ENCODE measurements at regions not wholly inside any gene's neighbourhood (a gene's known extent, or its start where the extent isn't known, plus 50 kb on each side); places are given as distances from the start of the nearest gene placed in this dataset.
A peak's percentile ranks its signal among the peaks of the same experiment; 100 is the strongest.

DNA sequence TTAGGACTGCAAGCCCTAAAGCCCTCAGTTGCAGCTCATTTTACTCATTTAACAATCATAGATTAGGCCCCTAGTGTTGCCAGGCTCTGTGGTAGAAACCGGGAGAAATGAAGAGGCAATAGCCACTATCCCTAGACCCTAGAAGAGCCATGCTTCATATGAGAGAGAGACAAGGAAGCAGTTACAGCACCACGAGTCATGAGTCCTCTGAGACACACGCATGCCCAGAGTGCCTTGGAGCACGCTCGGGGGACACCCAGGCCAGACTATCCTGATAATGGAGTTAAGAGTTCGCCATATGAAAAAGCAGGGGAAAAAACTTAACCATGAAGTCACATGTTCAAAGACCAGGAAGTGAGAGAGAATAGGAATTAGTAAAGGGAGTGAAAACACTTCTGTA is 321.5 kb upstream of the PKDCC start:
- Histone ChIP-seq H3K27me3 (ENCODE audit: low read depth, low read length) (no peaks in the 10 kb centered on the region), H3K4me1 (ENCODE audit: low read length) (peaks cover 8% of the 10 kb centered on the region), H2AFZ (ENCODE audit: low read depth, low read length) (peak overlapping the region; percentile 84; the same call in 1 of the 2 replicates), H3K9me3 (ENCODE audit: insufficient read depth, low read length) (no peaks in the 10 kb centered on the region), H3K4me2 (ENCODE audit: low read length) (no peak overlapping the region), H3K4me3 (ENCODE audit: low read length) (no peak overlapping the region), H3K27ac (ENCODE audit: low read length) (no peak overlapping the region), H3K36me3 (replicated peaks; ENCODE audit: low read depth, low read length) (no peaks in the 10 kb centered on the region), H4K20me1 (ENCODE audit: insufficient read depth, low read length) (no peaks in the 10 kb centered on the region), H3K79me2 (ENCODE audit: low read length) (no peaks in the 10 kb centered on the region), H3K9ac (ENCODE audit: low read length) (no peak overlapping the region)
- TF ChIP-seq, protein P1, sequence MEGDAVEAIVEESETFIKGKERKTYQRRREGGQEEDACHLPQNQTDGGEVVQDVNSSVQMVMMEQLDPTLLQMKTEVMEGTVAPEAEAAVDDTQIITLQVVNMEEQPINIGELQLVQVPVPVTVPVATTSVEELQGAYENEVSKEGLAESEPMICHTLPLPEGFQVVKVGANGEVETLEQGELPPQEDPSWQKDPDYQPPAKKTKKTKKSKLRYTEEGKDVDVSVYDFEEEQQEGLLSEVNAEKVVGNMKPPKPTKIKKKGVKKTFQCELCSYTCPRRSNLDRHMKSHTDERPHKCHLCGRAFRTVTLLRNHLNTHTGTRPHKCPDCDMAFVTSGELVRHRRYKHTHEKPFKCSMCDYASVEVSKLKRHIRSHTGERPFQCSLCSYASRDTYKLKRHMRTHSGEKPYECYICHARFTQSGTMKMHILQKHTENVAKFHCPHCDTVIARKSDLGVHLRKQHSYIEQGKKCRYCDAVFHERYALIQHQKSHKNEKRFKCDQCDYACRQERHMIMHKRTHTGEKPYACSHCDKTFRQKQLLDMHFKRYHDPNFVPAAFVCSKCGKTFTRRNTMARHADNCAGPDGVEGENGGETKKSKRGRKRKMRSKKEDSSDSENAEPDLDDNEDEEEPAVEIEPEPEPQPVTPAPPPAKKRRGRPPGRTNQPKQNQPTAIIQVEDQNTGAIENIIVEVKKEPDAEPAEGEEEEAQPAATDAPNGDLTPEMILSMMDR (IDR thresholded peaks at IDR 0.05; ENCODE audit: low read depth, low read length), result no peak
- TF ChIP-seq EZH2phosphoT487 (IDR thresholded peaks at IDR 0.05; ENCODE audit: low read depth), result no peak

DNA sequence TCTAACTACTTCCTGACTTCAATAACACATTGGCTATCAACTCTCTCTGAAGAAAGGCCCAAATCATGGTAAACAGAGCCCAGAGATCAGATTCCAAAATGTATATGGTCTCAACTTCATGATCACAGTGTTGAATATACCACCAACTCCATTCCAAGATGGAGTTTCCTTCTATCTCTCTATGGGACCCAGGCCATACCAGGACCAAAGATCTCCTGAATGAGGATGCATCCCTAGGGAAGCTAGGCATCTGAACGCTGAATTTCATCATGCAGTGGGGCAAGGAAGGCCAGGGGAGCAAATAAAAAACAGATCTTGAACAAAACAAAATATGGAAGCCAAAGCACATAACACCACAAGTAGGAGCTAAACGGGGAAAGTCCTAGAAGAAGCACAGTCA is 320.7 kb upstream of the PKDCC start:
- TF ChIP-seq, protein P1 (IDR thresholded peaks at IDR 0.05; ENCODE audit: low read depth, low read length), result no peak
- no peak for TF ChIP-seq EZH2phosphoT487 (IDR thresholded peaks at IDR 0.05; ENCODE audit: low read depth)
- no peak overlapping the region for H3K9ac ChIP-seq (ENCODE audit: low read length)
- H3K27ac ChIP-seq (ENCODE audit: low read length), result no peak overlapping the region
- H2AFZ ChIP-seq (ENCODE audit: low read depth, low read length), result no peak overlapping the region
- peaks cover 8% of the 10 kb centered on the region for H3K4me1 ChIP-seq (ENCODE audit: low read length)
- H3K4me2 ChIP-seq (ENCODE audit: low read length), result no peak overlapping the region
- no peaks in the 10 kb centered on the region for H4K20me1 ChIP-seq (ENCODE audit: insufficient read depth, low read length)
- no peaks in the 10 kb centered on the region for H3K36me3 ChIP-seq (replicated peaks; ENCODE audit: low read depth, low read length)
- no peaks in the 10 kb centered on the region for H3K27me3 ChIP-seq (ENCODE audit: low read depth, low read length)
- no peaks in the 10 kb centered on the region for H3K9me3 ChIP-seq (ENCODE audit: insufficient read depth, low read length)
- no peaks in the 10 kb centered on the region for H3K79me2 ChIP-seq (ENCODE audit: low read length)
- H3K4me3 ChIP-seq (ENCODE audit: low read length), result no peak overlapping the region

DNA sequence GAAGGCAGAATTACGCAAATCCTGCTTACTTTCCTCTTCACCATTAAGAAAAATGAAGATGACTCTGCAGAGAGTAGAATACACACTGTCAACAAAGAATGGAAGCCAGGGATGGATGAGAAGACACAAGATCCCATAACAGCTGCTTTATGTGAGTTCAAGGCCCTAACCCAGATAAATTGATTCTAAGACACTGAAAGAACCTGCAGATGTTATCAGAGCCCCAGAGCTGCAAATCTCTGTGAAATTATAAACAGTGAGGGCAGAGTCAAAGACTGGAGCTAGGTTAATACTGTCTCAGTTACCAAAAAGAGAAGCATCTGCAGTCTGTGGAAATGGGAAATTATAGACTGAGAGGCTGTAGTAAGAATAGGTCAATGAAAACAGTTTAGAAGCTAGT is 320.1 kb upstream of the PKDCC start:
- Histone ChIP-seq H3K4me1 (ENCODE audit: low read length) (peaks cover 8% of the 10 kb centered on the region), H4K20me1 (ENCODE audit: insufficient read depth, low read length) (no peaks in the 10 kb centered on the region), H3K4me3 (ENCODE audit: low read length) (no peak overlapping the region), H3K36me3 (replicated peaks; ENCODE audit: low read depth, low read length) (no peaks in the 10 kb centered on the region), H3K79me2 (ENCODE audit: low read length) (no peaks in the 10 kb centered on the region), H3K27me3 (ENCODE audit: low read depth, low read length) (no peaks in the 10 kb centered on the region), H3K9ac (ENCODE audit: low read length) (no peak overlapping the region), H3K27ac (ENCODE audit: low read length) (no peak overlapping the region), H2AFZ (ENCODE audit: low read depth, low read length) (no peak overlapping the region), H3K9me3 (ENCODE audit: insufficient read depth, low read length) (no peaks in the 10 kb centered on the region), H3K4me2 (ENCODE audit: low read length) (no peak overlapping the region)
- TF ChIP-seq, protein P1 (IDR thresholded peaks at IDR 0.05; ENCODE audit: low read depth, low read length), result no peak
- TF ChIP-seq EZH2phosphoT487 (IDR thresholded peaks at IDR 0.05; ENCODE audit: low read depth), result no peak

DNA sequence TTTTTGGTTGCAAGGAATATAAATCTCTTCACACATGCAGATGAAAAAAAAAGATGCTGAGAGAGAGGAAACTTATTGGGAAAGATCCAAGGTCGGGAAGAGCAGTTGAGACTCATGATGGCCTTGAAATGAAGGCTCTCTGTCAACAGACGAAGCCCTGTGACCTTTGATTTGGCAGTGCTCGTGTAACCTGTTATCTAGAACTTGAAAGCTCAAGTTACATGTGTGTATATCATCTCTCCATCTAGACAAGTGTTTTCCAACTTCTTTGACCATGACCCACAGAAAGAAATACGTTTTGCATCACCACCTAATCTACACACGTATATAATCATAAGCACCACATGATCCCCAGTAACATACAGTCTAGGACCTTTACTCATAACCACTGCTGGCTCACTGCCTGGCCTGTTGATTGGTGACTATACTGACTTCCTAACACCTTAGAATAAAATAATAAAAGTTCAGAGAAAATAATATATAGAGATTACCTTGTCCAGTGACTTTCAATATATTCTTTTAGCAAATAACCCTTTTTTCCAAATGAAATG is 319.0 kb upstream of the PKDCC start:
- TF ChIP-seq, protein P1 (IDR thresholded peaks at IDR 0.05; ENCODE audit: low read depth, low read length), result no peak
- no peak for TF ChIP-seq EZH2phosphoT487 (IDR thresholded peaks at IDR 0.05; ENCODE audit: low read depth)
- Histone ChIP-seq H3K36me3 (replicated peaks; ENCODE audit: low read depth, low read length) (no peaks in the 10 kb centered on the region), H3K27ac (ENCODE audit: low read length) (no peak overlapping the region), H3K4me3 (ENCODE audit: low read length) (no peak overlapping the region), H3K27me3 (ENCODE audit: low read depth, low read length) (no peaks in the 10 kb centered on the region), H3K9ac (ENCODE audit: low read length) (no peak overlapping the region), H3K79me2 (ENCODE audit: low read length) (no peaks in the 10 kb centered on the region), H4K20me1 (ENCODE audit: insufficient read depth, low read length) (no peaks in the 10 kb centered on the region), H3K4me2 (ENCODE audit: low read length) (no peak overlapping the region), H3K9me3 (ENCODE audit: insufficient read depth, low read length) (no peaks in the 10 kb centered on the region), H2AFZ (ENCODE audit: low read depth, low read length) (no peak overlapping the region), H3K4me1 (ENCODE audit: low read length) (peaks cover 8% of the 10 kb centered on the region)
